Lower leg skin (tissue), 4 donors: ENCODE measurements at regions not wholly inside any gene's neighbourhood (a gene's known extent, or its start where the extent isn't known, plus 50 kb on each side); places are given as distances from the start of the nearest gene placed in this dataset.

ENCODE experiments used
- DNase-seq, 2 donors: peaks; one replicate each; pipeline ENCODE4 v3.0.0-alpha.2; 2019; ENCODE audit warnings: low spot score in 2 of 2
- H3K4me3 ChIP-seq: fragments of 200-600 bp; sonication (generic); 2 replicates; pipeline ENCODE4 v1.5.1; 2017; ENCODE audit warnings: mild to moderate bottlenecking, low read depth; ENCODE audit not compliant: poor library complexity, severe bottlenecking
- CTCF ChIP-seq, 3 donors: fragments of 450-650 bp; IDR thresholded peaks; one replicate each; pipeline ENCODE4 v1.5.1; 2016; ENCODE audit warnings: antibody characterized with exemption in 3 of 3, mild to moderate bottlenecking in 3 of 3, moderate library complexity in 2 of 3
- POLR2A ChIP-seq, 2 donors: fragments of 450-650 bp; IDR thresholded peaks; one replicate each; pipeline ENCODE4 v1.6.1; 2016 to 2017; ENCODE audit warnings: antibody characterized with exemption in 2 of 2, mild to moderate bottlenecking in 1 of 2, moderate library complexity in 1 of 2
- WGBS, 2 donors: methylation state at CpG; one replicate each; pipeline ENCODE4 v1.1.5; 2018; 5-methylcytosine and 5-hydroxymethylcytosine counted together
- intact Hi-C: fragments of 100-400 bp; cut with DNase I; formaldehyde crosslinking; loops from one replicate; pipeline ENCODE4 v1.15.0; 2023; ENCODE audit warnings: low total_unique reads

GRCh38 chr18:22283116-22283395, 113.7 kb downstream of the GATA6 start:
- intact Hi-C loops, result no loop called here
- TF ChIP-seq POLR2A (IDR thresholded peaks at IDR 0.05) (no peak), CTCF (IDR thresholded peaks at IDR 0.05) (no peak)
- DNase-seq, result no peak
- no peak overlapping the region for H3K4me3 ChIP-seq

DNA sequence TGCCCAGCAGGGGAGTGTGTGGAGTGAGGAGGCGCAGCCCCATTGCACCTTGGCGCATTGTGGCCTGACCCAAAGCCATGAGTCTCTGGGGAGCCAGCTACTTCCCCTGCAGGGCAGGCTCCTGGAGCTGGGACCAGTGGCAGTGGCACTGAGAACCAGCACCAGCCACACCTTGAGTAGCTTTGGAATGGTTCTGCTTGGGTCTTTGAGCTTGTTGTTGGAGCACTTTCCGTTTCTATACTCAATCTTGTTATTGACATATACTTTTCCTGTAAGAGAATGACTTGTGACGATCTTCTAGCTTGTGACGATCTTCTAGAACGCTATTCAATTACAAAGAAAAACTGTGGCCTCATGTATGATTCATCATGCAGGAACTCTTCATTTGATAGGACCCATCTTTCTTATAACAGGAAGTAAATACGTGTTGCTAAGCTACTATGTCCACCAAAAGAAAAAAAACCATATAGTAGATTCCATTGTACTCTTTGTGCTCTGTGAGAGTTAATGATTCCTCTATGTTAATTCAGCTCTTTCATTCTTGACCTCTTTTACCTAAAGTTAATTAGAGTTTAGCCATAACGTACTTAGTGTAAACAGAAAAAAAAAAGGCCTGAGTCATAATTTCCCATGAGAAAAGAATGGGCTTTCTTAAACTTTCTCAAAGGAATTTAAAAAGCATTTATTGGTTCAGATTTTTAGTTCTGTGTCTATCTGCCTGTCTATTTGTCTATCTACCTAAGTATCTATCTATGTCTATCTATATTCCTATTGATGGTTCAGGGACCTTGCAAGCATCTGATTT, 113.1 kb downstream of the GATA6 start:
- intact Hi-C loops, result no loop called here
- H3K4me3 ChIP-seq, result no peak overlapping the region
- TF ChIP-seq POLR2A (IDR thresholded peaks at IDR 0.05) (no peak), CTCF (IDR thresholded peaks at IDR 0.05) (no peak)
- DNase-seq, result no peak
- WGBS, 2 donors, result 60 to 63% methylated on average over 8 of the region's 8 CpGs

DNA sequence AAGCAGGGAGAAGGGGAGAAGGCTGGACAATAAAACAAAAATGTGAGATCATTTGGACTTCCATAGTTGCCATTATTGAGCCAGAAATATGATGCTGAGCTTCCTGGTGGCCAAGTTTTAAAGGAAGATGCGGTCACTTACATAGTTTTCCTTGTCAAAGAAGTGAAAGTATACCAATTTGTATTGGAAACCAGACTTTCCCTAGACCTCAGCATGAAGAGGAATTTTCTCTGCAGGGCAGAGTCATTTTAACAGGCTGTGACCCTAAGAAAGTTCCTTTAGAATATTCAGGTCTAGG, 111.0 kb downstream of the GATA6 start:
- WGBS, 2 donors, result 93 to 97% methylated on average over 1 of the region's 1 CpG
- no peak overlapping the region for H3K4me3 ChIP-seq
- no peak for DNase-seq
- intact Hi-C loops, result no loop called here
- TF ChIP-seq POLR2A (IDR thresholded peaks at IDR 0.05), result no peak
- TF ChIP-seq CTCF (IDR thresholded peaks at IDR 0.05), result no peak

DNA sequence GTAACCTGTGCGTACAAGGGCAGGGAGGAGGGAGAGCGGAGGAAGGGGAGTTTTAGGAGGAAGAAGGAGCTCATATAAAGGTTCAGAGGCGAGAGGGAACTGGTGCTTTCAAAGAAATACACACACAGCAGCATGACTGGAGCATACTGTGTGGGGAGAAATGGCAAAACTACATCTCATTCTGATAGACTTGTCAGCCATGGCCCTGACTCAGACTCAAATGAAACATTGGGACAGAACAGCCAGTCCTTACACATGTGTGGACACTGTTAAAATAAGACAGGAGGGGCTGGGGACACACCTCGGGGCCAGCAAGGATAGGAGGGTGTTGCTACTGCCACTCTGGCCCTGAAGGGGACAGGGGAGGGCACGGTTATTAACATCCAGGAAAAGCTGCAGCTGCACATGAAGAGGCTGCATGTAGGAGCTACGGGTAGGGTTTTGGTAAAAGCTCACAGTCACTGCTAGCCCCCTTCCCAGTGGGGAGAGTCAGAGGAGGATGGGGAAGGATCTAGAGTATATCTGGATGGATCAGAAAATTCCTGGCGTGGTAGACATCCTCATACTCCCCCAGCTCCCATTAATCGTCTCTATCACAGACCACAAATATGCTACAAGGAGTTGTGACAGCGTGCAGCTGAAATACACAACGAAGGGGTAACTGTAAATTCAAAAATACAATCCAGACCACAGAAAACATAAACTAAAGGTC, 110.5 kb downstream of the GATA6 start:
- no peak for DNase-seq
- H3K4me3 ChIP-seq, result no peak overlapping the region
- 81 to 90% methylated on average over 10 of the region's 10 CpGs for WGBS, 2 donors
- intact Hi-C loops, result no loop called here
- TF ChIP-seq CTCF (IDR thresholded peaks at IDR 0.05) (no peak), POLR2A (IDR thresholded peaks at IDR 0.05) (no peak)

DNA sequence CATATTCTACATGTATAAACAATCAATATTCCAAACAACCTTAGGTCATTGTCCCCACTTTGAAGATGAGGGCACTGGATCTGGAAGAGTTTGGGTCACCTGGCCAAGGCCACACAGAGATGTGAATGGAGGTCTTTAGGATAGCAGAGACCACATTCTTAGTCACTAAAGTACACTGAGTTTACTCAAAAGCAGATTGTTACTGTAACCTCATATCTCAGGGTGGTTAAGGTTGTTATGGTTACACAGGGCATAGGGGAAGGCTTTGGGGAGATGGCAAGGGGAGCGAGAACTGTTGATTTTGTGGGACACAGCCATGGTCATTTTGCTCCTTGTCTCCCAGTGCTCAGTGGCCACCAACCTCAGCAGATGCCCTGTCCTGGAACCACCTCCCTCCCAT, 109.4 kb downstream of the GATA6 start:
- H3K4me3 ChIP-seq, result no peak overlapping the region
- intact Hi-C loops, result no loop called here
- DNase-seq, result no peak
- no peak for TF ChIP-seq POLR2A (IDR thresholded peaks at IDR 0.05)
- WGBS, 2 donors, result 92 to 100% methylated on average over 1 of the region's 1 CpG

DNA sequence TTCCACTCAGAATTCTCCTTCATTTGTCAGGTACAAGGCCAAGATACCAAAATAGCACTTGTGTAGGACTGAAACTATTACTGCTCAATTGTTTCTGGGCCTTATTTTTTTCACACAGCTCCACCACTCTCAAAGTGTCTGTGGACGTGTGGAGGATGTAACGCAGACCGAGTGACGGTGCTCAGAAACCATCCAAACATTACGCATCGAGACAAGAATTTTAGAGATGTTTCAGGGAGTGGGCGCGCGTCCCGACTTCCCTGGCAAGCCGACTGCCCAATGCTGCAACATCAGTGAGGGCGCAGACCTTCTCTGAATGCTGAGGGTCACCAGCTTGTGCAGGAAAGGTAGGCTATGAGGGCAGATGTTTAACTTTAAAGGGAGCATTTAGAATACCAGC, 108.4 kb downstream of the GATA6 start:
- intact Hi-C loops, result no loop called here
- TF ChIP-seq POLR2A (IDR thresholded peaks at IDR 0.05), result no peak
- no peak for DNase-seq
- 93 to 95% methylated on average over 12 of the region's 12 CpGs for WGBS, 2 donors
- H3K4me3 ChIP-seq, result no peak overlapping the region

- H3K4me3 ChIP-seq, result no peak overlapping the region
- no peak for DNase-seq
- TF ChIP-seq CTCF (IDR thresholded peaks at IDR 0.05) (no peak), POLR2A (IDR thresholded peaks at IDR 0.05) (no peak)
- 60 to 62% methylated on average over 7 of the region's 7 CpGs for WGBS, 2 donors
- intact Hi-C loops, result no loop called here
These were observed 106.9 kb downstream of the GATA6 start for GRCh38 chr18:22276334-22276713.
